ENCODE measurements at regions not wholly inside any gene's neighbourhood (a gene's known extent, or its start where the extent isn't known, plus 50 kb on each side); places are given as distances from the start of the nearest gene placed in this dataset.

DNA sequence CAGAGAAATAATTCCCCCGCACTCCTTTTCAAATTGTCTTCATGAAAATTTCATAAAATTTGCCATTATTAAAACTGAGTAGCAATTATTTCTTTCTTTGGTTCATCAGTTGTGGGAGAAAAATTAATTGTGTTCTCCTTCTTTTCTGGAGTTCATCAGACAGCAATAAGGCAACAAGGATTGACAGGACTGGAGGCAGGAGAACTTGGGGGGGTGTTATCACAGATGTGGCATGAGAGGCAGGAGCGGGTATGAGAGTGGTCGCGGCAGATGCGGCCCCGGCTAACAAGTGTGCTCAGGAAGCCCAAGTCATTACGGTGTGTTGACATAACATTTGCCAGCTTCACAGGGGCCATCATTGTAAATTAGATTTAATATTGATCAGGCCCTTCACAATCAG lies 306.6 kb upstream of the TMPO start:
- DNase-seq (ENCODE audit: low read depth, low spot score) (no peak), FAIRE-seq (no peak)
- Histone ChIP-seq H2AFZ (ENCODE audit: control insufficient read depth, low read length) (no peak overlapping the region), H3K4me2 (ENCODE audit: control insufficient read depth, extremely low read depth, insufficient read depth, low read depth, low read length) (no peak overlapping the region), H4K20me1 (ENCODE audit: control insufficient read depth, extremely low read depth, insufficient read depth, low read length) (no peaks in the 10 kb centered on the region), H3K4me3 (ENCODE audit: control insufficient read depth in 2 of 3, extremely low read depth in 1 of 3, insufficient read depth in 2 of 3, low read depth in 1 of 3, low read length in 3 of 3) (no peak overlapping the region), H3K79me2 (ENCODE audit: control insufficient read depth, insufficient read depth, low read length) (no peaks in the 10 kb centered on the region), H3K27me3 (ENCODE audit: control insufficient read depth, extremely low read depth, insufficient read depth, low read length) (no peaks in the 10 kb centered on the region), H3K27ac (ENCODE audit: control insufficient read depth, insufficient read depth, low read length) (no peak overlapping the region), H3K9me1 (ENCODE audit: control insufficient read depth, extremely low read depth, insufficient read depth, low read length) (no peaks in the 10 kb centered on the region), H3K36me3 (ENCODE audit: control insufficient read depth in 2 of 2, extremely low read depth in 1 of 2, insufficient read depth in 2 of 2, low read length in 2 of 2) (no peaks in the 10 kb centered on the region), H3K9ac (ENCODE audit: control insufficient read depth, extremely low read depth, insufficient read depth, low read length) (no peak overlapping the region), H3K9me3 (ENCODE audit: control insufficient read depth, low read depth, low read length) (no peaks in the 10 kb centered on the region), H3K4me1 (ENCODE audit: control insufficient read depth, extremely low read depth, insufficient read depth, low read length) (no peaks in the 10 kb centered on the region)
- dilution Hi-C loops (cut with MboI; ENCODE audit: extremely low pct_ligation_motif_present, low sequenced_read_pairs): no loop called here
- no peak for TF ChIP-seq EZH2 (IDR thresholded peaks at IDR 0.05; ENCODE audit: low read length)
- TF ChIP-seq, protein P1, sequence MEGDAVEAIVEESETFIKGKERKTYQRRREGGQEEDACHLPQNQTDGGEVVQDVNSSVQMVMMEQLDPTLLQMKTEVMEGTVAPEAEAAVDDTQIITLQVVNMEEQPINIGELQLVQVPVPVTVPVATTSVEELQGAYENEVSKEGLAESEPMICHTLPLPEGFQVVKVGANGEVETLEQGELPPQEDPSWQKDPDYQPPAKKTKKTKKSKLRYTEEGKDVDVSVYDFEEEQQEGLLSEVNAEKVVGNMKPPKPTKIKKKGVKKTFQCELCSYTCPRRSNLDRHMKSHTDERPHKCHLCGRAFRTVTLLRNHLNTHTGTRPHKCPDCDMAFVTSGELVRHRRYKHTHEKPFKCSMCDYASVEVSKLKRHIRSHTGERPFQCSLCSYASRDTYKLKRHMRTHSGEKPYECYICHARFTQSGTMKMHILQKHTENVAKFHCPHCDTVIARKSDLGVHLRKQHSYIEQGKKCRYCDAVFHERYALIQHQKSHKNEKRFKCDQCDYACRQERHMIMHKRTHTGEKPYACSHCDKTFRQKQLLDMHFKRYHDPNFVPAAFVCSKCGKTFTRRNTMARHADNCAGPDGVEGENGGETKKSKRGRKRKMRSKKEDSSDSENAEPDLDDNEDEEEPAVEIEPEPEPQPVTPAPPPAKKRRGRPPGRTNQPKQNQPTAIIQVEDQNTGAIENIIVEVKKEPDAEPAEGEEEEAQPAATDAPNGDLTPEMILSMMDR (optimal IDR thresholded peaks at IDR 0.05 in 1 of 3, IDR thresholded peaks at IDR 0.05 in 1 of 3, conservative IDR thresholded peaks at IDR 0.05 in 1 of 3; ENCODE audit: extremely low read depth in 1 of 3, insufficient read depth in 2 of 3, low read length in 3 of 3): no peak

DNA sequence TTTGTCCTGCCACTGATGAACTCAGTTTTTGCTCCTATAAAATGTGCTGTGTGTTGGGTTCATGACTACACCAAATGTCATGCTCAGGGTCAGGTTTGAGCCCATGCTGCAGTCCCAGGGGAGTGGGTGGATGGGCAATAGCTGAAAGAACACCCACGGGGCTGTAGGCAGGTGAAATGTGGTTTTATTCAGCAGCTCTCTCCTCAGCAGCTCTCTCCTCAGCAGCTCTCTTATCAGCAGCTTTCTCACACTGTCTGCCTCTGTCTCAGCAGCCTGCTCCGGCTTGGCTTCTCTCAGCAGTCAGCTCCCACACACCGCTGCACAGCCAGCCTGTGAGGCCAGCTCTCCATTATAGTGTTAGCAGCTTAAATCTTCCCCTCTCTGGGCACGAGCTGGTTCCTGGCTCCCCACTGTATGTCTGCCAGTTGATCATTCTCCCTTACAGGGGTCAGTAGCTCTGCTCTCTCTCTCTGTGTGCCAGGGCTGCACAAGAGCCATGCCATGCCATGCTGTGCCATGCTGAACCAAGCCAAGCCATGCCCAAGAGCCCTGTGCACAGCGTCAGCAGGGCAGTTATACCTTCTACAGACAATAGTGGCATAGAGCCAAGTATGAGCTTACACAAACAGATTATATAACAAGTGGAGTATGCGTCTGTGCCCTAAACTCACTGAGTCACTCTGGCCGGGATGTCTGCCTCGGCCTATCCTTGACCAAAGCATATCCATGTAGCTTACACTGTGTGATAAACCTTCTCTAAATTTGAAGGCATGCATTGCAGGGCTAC lies 303.3 kb upstream of the TMPO start:
- FAIRE-seq (no peak), DNase-seq (ENCODE audit: low read depth, low spot score) (no peak)
- no peak overlapping the region for H3K4me3 ChIP-seq (ENCODE audit: control insufficient read depth in 2 of 3, extremely low read depth in 1 of 3, insufficient read depth in 2 of 3, low read depth in 1 of 3, low read length in 3 of 3)
- H3K36me3 ChIP-seq (ENCODE audit: control insufficient read depth in 2 of 2, extremely low read depth in 1 of 2, insufficient read depth in 2 of 2, low read length in 2 of 2): no peaks in the 10 kb centered on the region
- no peak overlapping the region for H3K9ac ChIP-seq (ENCODE audit: control insufficient read depth, extremely low read depth, insufficient read depth, low read length)
- H3K27me3 ChIP-seq (ENCODE audit: control insufficient read depth, extremely low read depth, insufficient read depth, low read length): no peaks in the 10 kb centered on the region
- no peak overlapping the region for H3K4me2 ChIP-seq (ENCODE audit: control insufficient read depth, extremely low read depth, insufficient read depth, low read depth, low read length)
- H4K20me1 ChIP-seq (ENCODE audit: control insufficient read depth, extremely low read depth, insufficient read depth, low read length): no peaks in the 10 kb centered on the region
- TF ChIP-seq EZH2 (IDR thresholded peaks at IDR 0.05; ENCODE audit: low read length): no peak
- TF ChIP-seq, protein P1 (optimal IDR thresholded peaks at IDR 0.05 in 1 of 3, IDR thresholded peaks at IDR 0.05 in 1 of 3, conservative IDR thresholded peaks at IDR 0.05 in 1 of 3; ENCODE audit: extremely low read depth in 1 of 3, insufficient read depth in 2 of 3, low read length in 3 of 3): no peak
- dilution Hi-C loops (cut with MboI; ENCODE audit: extremely low pct_ligation_motif_present, low sequenced_read_pairs): no loop called here
- H3K9me1 ChIP-seq (ENCODE audit: control insufficient read depth, extremely low read depth, insufficient read depth, low read length): no peaks in the 10 kb centered on the region
- H2AFZ ChIP-seq (ENCODE audit: control insufficient read depth, low read length): no peak overlapping the region
- H3K27ac ChIP-seq (ENCODE audit: control insufficient read depth, insufficient read depth, low read length): no peak overlapping the region
- no peaks in the 10 kb centered on the region for H3K4me1 ChIP-seq (ENCODE audit: control insufficient read depth, extremely low read depth, insufficient read depth, low read length)
- no peaks in the 10 kb centered on the region for H3K9me3 ChIP-seq (ENCODE audit: control insufficient read depth, low read depth, low read length)
- H3K79me2 ChIP-seq (ENCODE audit: control insufficient read depth, insufficient read depth, low read length): no peaks in the 10 kb centered on the region

Data from keratinocyte (primary cell).